K562 (cell line): ENCODE measurements at regions not wholly inside any gene's neighbourhood (a gene's known extent, or its start where the extent isn't known, plus 50 kb on each side); places are given as distances from the start of the nearest gene placed in this dataset.
A peak's percentile ranks its signal among the peaks of the same experiment; 100 is the strongest.

Experiments
- ATAC-seq: fragments of 200-7000 bp; cut with Tn5 transposase; 3 replicates; pipeline ENCODE4 v1.9.1; 2020; ENCODE audit warnings: moderate library complexity
- BruUV-seq: library from RNA; stranded (reverse); fragments of 400-500 nt; replicated peaks from 2 replicates; lab custom pipeline; 2021; lab: Mats Ljungman, UMichigan
- CTCF ChIA-PET: fragments of 300-600 bp; formaldehyde crosslinking; extraction: SDS; loops from one replicate; lab custom pipeline; 2021; ENCODE audit warnings: low intra/inter-chr PET ratio; lab: Yijun Ruan, JAX
- POLR2A ChIA-PET: fragments of 300-600, 350-650 bp; sonication (Branson Sonifier 250); formaldehyde crosslinking; extraction: SDS; loops from one replicate; lab custom pipeline; 2021; ENCODE audit warnings: antibody characterized with exemption, inconsistent platforms; lab: Yijun Ruan, JAX
- DNase-seq, 4 experiments: peaks; one replicate each; pipeline versions ENCODE4 v3.0.0 to v3.0.0-alpha.2; 2011 to 2018; ENCODE audit warnings: low spot score in 3 of 4, mixed read lengths in 3 of 4; ENCODE audit errors: extremely low read depth in 1 of 4
- FAIRE-seq: peaks from 2 replicates; lab custom pipeline; 2011; peaks lifted over from hg19 to GRCh38; lab: Jason Lieb, UNC
- H2AFZ ChIP-seq: 2 replicates; pipeline ENCODE4 v1.6.0; 2011; ENCODE audit warnings: low read depth, low read length, control low read depth, inconsistent platforms
- H3K27ac ChIP-seq: fragments of 200-600 bp; 3 replicates; pipeline ENCODE4 v1.8.0; 2011; ENCODE audit warnings: low read depth, mild to moderate bottlenecking, control low read depth, inconsistent platforms, low read length, moderate library complexity, mixed read lengths; ENCODE audit errors: extremely low read depth
- H3K27me3 ChIP-seq, 2 experiments: fragments of 300-600 bp in 1 of 2; 2 replicates in 1 of 2; 3 replicates in 1 of 2; pipeline versions ENCODE4 v1.6.0 to v1.8.0; 2011; ENCODE audit warnings: inconsistent platforms in 2 of 2, low read length in 2 of 2, mild to moderate bottlenecking in 1 of 2, mixed read lengths in 1 of 2, moderate library complexity in 1 of 2; ENCODE audit not compliant: control insufficient read depth in 2 of 2, insufficient read depth in 2 of 2
- H3K36me3 ChIP-seq: fragments of 300-600 bp; 3 replicates; pipeline ENCODE4 v1.8.0; 2011; ENCODE audit warnings: mild to moderate bottlenecking, low read length, inconsistent platforms; ENCODE audit not compliant: control insufficient read depth, insufficient read depth
- H3K4me1 ChIP-seq, 2 experiments: fragments of 200-600 bp in 1 of 2; replicated peaks in 1 of 2; 2 replicates in 1 of 2; 3 replicates in 1 of 2; pipeline versions ENCODE4 v1.5.1 to v1.8.0; 2011; ENCODE audit warnings: inconsistent platforms in 2 of 2, low read length in 2 of 2, mild to moderate bottlenecking in 1 of 2, mixed read lengths in 1 of 2, moderate library complexity in 1 of 2; ENCODE audit not compliant: control insufficient read depth in 2 of 2, insufficient read depth in 2 of 2
- H3K4me2 ChIP-seq: 2 replicates; pipeline ENCODE4 v1.6.1; 2011; ENCODE audit warnings: low read length, control low read depth, inconsistent platforms, mixed read lengths; ENCODE audit not compliant: insufficient read depth
- H3K4me3 ChIP-seq: fragments of 200-600 bp; sonication (generic), shearing (Covaris generic); 2 replicates; pipeline ENCODE4 v1.5.1; 2016; ENCODE audit warnings: control low read depth, inconsistent platforms
- H3K79me2 ChIP-seq: fragments of 200-600 bp; 3 replicates; pipeline ENCODE4 v1.8.0; 2011; ENCODE audit warnings: low read length, inconsistent platforms; ENCODE audit not compliant: control insufficient read depth, insufficient read depth
- H3K9ac ChIP-seq, 2 experiments: 2 replicates each; pipeline versions ENCODE4 v1.6.0 to v1.6.1; 2011; ENCODE audit warnings: low read depth in 2 of 2, low read length in 2 of 2, control low read depth in 1 of 2, inconsistent platforms in 1 of 2, mild to moderate bottlenecking in 1 of 2, mixed read lengths in 1 of 2; ENCODE audit not compliant: insufficient read depth in 1 of 2
- H3K9me1 ChIP-seq: one replicate; pipeline ENCODE4 v1.6.0; 2011; ENCODE audit warnings: inconsistent platforms, mild to moderate bottlenecking, low read length, moderate library complexity; ENCODE audit not compliant: control insufficient read depth, insufficient read depth
- H3K9me3 ChIP-seq: replicated peaks from 2 replicates; pipeline ENCODE4 v1.5.1; 2011; ENCODE audit warnings: low read depth, low read length, inconsistent platforms; ENCODE audit not compliant: control insufficient read depth, insufficient read depth
- H4K20me1 ChIP-seq: replicated peaks from 2 replicates; pipeline ENCODE4 v1.6.1; 2011; ENCODE audit warnings: low read length, inconsistent platforms, mixed read lengths; ENCODE audit not compliant: control insufficient read depth, insufficient read depth
- DACH1 ChIP-seq: fragments of 450-650 bp; IDR thresholded peaks from 2 replicates; pipeline ENCODE4 v1.6.1; 2018; ENCODE audit not compliant: partially characterized antibody
- EWSR1 ChIP-seq: fragments of 450-650 bp; IDR thresholded peaks from 2 replicates; pipeline ENCODE4 v1.6.1; 2018; ENCODE audit warnings: borderline replicate concordance, mild to moderate bottlenecking, low read depth, moderate library complexity; ENCODE audit not compliant: partially characterized antibody
- GATAD2A ChIP-seq: fragments of 450-650 bp; IDR thresholded peaks from 2 replicates; pipeline ENCODE4 v1.6.1; 2017
- PRDM10 ChIP-seq: fragments of 450-650 bp; IDR thresholded peaks from 2 replicates; pipeline ENCODE4 v1.6.1; 2018; ENCODE audit not compliant: partially characterized antibody
- RBFOX2 ChIP-seq: fragments of 200-400 bp; formaldehyde crosslinking; IDR thresholded peaks from 2 replicates; pipeline ENCODE4 v1.6.1; 2017; ENCODE audit warnings: low read depth, mild to moderate bottlenecking, low read length, moderate library complexity
- ZBTB5 ChIP-seq: fragments of 450-650 bp; IDR thresholded peaks from 2 replicates; pipeline ENCODE4 v1.6.1; 2017; ENCODE audit warnings: antibody characterized with exemption
- ZNF79 ChIP-seq: fragments of 250-450 bp; sonication (Bioruptor Pico); IDR thresholded peaks from 2 replicates; pipeline ENCODE4 v1.4.0; 2020; ENCODE audit warnings: low read depth, mild to moderate bottlenecking, moderate library complexity
- WGBS: fragments of 100-300 bp; shearing (Covaris generic); methylation state at CpG from one replicate; pipeline ENCODE4 v1.1.6; 2016; ENCODE audit warnings: low coverage, mixed read lengths; ENCODE audit not compliant: insufficient coverage; ENCODE audit errors: missing lambda C conversion rate; 5-methylcytosine and 5-hydroxymethylcytosine counted together
- in situ Hi-C: fragments of 300-500 bp; cut with MboI; formaldehyde crosslinking; loops from 4 replicates; pipeline ENCODE4 v1.15.0; 2018; ENCODE audit warnings: inconsistent platforms, mixed read lengths
- intact Hi-C: fragments of 100-400 bp; cut with micrococcal nuclease; formaldehyde crosslinking; loops from 2 replicates; pipeline ENCODE4 v1.14.2; 2022
- TF ChIP-seq, protein P1 (sequence below): fragments of 250-450 bp; sonication (Bioruptor Pico); IDR thresholded peaks from 2 replicates; pipeline ENCODE4 v1.4.0; 2020
- TF ChIP-seq, protein P2 (sequence below), 2 experiments: fragments of 150-350 bp in 1 of 2; IDR thresholded peaks; 2 replicates each; pipeline ENCODE4 v1.6.1; 2012 to 2016; ENCODE audit warnings: low read depth in 2 of 2, low read length in 2 of 2, mild to moderate bottlenecking in 1 of 2, moderate library complexity in 1 of 2
- TF ChIP-seq, protein P3 (sequence below): fragments of 250-450 bp; sonication (Bioruptor Pico); IDR thresholded peaks from 2 replicates; pipeline ENCODE4 v1.5.1; 2021; ENCODE audit warnings: mild to moderate bottlenecking

DNA sequence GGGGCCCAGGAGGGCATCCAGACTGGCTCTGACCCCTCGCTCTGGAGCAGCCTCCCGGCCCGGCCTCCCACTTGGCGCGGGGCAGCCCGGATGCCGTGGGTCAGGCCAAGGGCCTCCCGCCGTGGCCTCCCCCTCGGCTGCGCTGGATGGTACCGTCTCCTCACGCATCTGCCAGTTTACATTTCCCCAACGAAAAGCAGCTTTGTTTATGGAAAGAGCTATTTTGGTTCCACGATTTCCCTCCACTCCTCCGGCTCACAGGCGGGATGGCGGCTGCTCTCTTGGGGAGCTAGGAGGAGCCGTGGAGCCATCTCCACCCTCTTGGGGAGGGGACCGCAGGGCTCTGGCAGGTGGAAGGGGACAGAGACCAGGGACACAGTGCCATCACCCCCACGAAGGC lies 93.2 kb upstream of the MYL10 start:
- Histone ChIP-seq H3K4me1 (peaks cover 0 to 14% of the 10 kb centered on the region in 2 experiments; a peak in 3 of 5 replicates), H3K27me3 (peaks cover 10 to 67% of the 10 kb centered on the region in 2 experiments; a peak in 4 of 5 replicates), H3K4me3 (no peak overlapping the region), H3K36me3 (no peaks in the 10 kb centered on the region), H3K27ac (no peak overlapping the region), H3K9ac (no peak overlapping the region; a peak in 1 of 4 replicates), H4K20me1 (no peaks in the 10 kb centered on the region), H3K9me1 (no peaks in the 10 kb centered on the region), H2AFZ (0 out of 2 replicates have a peak overlapping the region, but pooled peaks have one; percentile 2), H3K4me2 (no peak overlapping the region), H3K9me3 (no peaks in the 10 kb centered on the region), H3K79me2 (no peaks in the 10 kb centered on the region)
- no peak for ATAC-seq
- in situ Hi-C loops: no loop called here
- intact Hi-C loops: no loop called here
- no TSS peak for BruUV-seq
- ChIA-PET POLR2A (interaction anchor here (0.6 kb wide), 1 partner anchor 346 kb away, joined by 3 read pairs; no protein-coding TSS in a partner anchor), CTCF (no interaction called here)
- 25% methylated on average over 20 of the region's 21 CpGs for WGBS
- no peak for FAIRE-seq
- no peak for DNase-seq
- TF ChIP-seq GATAD2A: no peak
- no peak for TF ChIP-seq EWSR1
- TF ChIP-seq, protein P1, sequence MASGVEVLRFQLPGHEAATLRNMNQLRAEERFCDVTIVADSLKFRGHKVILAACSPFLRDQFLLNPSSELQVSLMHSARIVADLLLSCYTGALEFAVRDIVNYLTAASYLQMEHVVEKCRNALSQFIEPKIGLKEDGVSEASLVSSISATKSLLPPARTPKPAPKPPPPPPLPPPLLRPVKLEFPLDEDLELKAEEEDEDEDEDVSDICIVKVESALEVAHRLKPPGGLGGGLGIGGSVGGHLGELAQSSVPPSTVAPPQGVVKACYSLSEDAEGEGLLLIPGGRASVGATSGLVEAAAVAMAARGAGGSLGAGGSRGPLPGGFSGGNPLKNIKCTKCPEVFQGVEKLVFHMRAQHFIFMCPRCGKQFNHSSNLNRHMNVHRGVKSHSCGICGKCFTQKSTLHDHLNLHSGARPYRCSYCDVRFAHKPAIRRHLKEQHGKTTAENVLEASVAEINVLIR (CRISPR knock-in tag): no peak
- TF ChIP-seq PRDM10: no peak
- TF ChIP-seq ZNF79 (CRISPR knock-in tag): no peak
- no peak for TF ChIP-seq RBFOX2
- TF ChIP-seq, protein P2, sequence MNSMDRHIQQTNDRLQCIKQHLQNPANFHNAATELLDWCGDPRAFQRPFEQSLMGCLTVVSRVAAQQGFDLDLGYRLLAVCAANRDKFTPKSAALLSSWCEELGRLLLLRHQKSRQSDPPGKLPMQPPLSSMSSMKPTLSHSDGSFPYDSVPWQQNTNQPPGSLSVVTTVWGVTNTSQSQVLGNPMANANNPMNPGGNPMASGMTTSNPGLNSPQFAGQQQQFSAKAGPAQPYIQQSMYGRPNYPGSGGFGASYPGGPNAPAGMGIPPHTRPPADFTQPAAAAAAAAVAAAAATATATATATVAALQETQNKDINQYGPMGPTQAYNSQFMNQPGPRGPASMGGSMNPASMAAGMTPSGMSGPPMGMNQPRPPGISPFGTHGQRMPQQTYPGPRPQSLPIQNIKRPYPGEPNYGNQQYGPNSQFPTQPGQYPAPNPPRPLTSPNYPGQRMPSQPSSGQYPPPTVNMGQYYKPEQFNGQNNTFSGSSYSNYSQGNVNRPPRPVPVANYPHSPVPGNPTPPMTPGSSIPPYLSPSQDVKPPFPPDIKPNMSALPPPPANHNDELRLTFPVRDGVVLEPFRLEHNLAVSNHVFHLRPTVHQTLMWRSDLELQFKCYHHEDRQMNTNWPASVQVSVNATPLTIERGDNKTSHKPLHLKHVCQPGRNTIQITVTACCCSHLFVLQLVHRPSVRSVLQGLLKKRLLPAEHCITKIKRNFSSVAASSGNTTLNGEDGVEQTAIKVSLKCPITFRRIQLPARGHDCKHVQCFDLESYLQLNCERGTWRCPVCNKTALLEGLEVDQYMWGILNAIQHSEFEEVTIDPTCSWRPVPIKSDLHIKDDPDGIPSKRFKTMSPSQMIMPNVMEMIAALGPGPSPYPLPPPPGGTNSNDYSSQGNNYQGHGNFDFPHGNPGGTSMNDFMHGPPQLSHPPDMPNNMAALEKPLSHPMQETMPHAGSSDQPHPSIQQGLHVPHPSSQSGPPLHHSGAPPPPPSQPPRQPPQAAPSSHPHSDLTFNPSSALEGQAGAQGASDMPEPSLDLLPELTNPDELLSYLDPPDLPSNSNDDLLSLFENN (IDR thresholded peaks at IDR 0.05; ENCODE audit: low read depth in 2 of 2, low read length in 2 of 2): no peak
- TF ChIP-seq DACH1: no peak
- TF ChIP-seq, protein P3, sequence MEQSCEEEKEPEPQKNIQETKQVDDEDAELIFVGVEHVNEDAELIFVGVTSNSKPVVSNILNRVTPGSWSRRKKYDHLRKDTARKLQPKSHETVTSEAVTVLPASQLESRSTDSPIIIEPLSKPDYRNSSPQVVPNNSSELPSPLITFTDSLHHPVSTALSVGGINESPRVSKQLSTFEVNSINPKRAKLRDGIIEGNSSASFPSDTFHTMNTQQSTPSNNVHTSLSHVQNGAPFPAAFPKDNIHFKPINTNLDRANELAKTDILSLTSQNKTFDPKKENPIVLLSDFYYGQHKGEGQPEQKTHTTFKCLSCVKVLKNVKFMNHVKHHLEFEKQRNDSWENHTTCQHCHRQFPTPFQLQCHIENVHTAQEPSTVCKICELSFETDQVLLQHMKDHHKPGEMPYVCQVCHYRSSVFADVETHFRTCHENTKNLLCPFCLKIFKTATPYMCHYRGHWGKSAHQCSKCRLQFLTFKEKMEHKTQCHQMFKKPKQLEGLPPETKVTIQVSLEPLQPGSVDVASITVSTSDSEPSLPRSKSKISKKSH (CRISPR knock-in tag): no peak
- no peak for TF ChIP-seq ZBTB5
